ENCODE measurements at regions not wholly inside any gene's neighbourhood (a gene's known extent, or its start where the extent isn't known, plus 50 kb on each side); places are given as distances from the start of the nearest gene placed in this dataset.

DNA sequence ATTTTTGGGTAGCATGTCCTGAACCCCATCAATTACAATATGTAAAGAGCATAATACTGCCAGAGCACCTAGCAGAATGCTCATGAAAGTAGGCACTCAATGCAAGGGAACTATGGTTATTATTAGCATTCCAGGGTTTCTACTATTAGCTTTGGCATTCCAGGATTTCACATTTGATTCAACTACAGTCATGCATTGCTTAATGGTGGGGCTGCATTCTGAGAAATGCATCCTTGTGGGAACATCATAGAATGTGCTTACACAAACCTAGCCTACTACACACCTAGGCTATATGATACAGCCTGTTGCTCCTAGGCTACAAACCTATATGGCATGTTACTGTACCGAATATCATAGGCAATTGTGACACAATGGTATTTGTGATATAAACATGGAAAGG is 247.8 kb downstream of the CD83 start:
- no peak for TF ChIP-seq CTCF (IDR thresholded peaks at IDR 0.05)
- TF ChIP-seq POLR2A (IDR thresholded peaks at IDR 0.05) = no peak
- no peak for TF ChIP-seq EP300 (IDR thresholded peaks at IDR 0.05)
- no peak for TF ChIP-seq POLR2AphosphoS5 (IDR thresholded peaks at IDR 0.05)

All from upper lobe of left lung (tissue), 4 donors.